ENCODE measurements at regions not wholly inside any gene's neighbourhood (a gene's known extent, or its start where the extent isn't known, plus 50 kb on each side); places are given as distances from the start of the nearest gene placed in this dataset.

- no peak overlapping the region for H3K27ac ChIP-seq
- TF ChIP-seq, protein P1, sequence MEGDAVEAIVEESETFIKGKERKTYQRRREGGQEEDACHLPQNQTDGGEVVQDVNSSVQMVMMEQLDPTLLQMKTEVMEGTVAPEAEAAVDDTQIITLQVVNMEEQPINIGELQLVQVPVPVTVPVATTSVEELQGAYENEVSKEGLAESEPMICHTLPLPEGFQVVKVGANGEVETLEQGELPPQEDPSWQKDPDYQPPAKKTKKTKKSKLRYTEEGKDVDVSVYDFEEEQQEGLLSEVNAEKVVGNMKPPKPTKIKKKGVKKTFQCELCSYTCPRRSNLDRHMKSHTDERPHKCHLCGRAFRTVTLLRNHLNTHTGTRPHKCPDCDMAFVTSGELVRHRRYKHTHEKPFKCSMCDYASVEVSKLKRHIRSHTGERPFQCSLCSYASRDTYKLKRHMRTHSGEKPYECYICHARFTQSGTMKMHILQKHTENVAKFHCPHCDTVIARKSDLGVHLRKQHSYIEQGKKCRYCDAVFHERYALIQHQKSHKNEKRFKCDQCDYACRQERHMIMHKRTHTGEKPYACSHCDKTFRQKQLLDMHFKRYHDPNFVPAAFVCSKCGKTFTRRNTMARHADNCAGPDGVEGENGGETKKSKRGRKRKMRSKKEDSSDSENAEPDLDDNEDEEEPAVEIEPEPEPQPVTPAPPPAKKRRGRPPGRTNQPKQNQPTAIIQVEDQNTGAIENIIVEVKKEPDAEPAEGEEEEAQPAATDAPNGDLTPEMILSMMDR (conservative IDR thresholded peaks at IDR 0.05) = no peak
These were observed 1083.2 kb upstream of the CNTN5 start for GRCh38 chr11:97937501-97937900.

DNA sequence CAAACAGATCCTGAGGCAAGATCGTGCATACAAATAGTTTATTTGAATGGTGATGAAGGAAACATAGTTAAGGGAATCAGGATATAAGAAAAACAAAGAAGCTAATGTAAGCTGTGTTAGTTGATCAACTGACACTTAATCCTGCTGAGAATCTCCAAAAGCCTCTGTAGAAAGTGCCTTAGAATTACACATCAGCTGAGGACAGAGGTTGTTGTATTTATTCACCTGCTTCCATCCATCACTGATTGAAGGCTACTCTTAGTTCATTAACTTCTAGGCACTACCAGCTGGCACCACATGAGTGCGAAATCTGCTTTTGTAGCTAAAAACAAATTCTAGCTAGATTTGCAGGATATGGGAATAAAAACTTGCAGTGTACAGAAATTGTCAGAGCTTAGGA, 1082.0 kb upstream of the CNTN5 start:
- TF ChIP-seq, protein P1 (conservative IDR thresholded peaks at IDR 0.05) = no peak
- no peak overlapping the region for H3K27ac ChIP-seq

DNA sequence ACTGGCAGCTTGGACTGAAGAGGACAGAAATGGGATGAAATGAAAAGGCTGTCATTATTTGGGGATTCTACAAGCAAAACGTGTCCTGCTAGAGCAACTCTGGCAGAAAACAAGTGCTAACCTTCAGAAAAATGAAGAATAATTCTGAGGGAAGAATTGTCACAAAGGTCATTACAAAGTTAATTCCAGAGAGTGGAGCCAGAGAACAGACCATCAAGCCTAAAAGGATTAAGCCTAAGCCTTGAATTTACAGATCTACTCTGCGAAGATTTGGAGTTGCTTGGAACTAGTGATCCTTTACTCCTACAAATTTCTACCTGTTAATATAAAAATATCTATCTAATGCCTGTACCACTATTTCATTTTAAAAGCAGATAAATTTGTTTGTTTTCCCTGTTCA, 1077.3 kb upstream of the CNTN5 start:
- H3K27ac ChIP-seq = no peak overlapping the region
- TF ChIP-seq, protein P1 (conservative IDR thresholded peaks at IDR 0.05) = peak; percentile 53

GRCh38 chr11:97948793-97949192, 1072.0 kb upstream of the CNTN5 start:
- H3K27ac ChIP-seq = no peak overlapping the region
- TF ChIP-seq, protein P1 (conservative IDR thresholded peaks at IDR 0.05) = no peak

DNA sequence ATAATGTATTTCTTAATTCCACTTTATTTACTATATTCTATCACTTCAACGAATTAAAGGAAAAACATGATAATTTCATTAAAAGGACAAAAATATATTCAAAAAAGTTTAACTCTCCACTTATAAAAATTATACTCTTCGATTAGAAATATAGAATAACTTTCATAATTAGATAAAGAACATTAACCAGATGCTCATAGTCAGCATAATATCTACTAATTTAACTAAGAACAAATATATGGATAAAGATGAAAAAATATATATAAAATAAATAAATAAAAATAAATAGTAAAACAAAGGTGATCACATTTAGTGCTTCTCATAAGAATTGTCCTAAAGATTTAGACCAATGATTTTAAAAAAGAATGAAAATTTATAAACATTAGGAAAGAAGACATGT, 1065.2 kb upstream of the CNTN5 start:
- TF ChIP-seq, protein P1 (conservative IDR thresholded peaks at IDR 0.05) = no peak
- H3K27ac ChIP-seq = no peak overlapping the region

DNA sequence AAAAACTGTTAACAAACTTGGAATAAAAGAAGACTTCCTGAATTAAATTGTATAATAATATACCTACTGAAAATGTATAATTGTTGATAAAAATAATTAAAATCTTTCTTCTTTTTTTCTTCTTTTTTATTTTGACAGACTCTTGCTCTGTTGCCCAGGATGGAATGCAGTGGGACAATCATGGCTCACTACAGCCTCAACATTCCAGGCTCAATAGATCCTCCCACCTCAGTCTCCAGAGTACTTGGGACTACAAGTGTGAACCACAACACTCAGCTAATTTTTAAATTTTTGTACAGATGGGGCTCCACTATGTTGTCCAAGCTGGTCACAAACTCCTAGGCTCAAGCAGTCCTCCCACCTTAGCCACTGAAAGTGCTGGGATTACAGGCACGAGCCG, 1063.8 kb upstream of the CNTN5 start:
- H3K27ac ChIP-seq = no peak overlapping the region
- TF ChIP-seq, protein P1 (conservative IDR thresholded peaks at IDR 0.05) = no peak

- no peak overlapping the region for H3K27ac ChIP-seq
- TF ChIP-seq, protein P1 (conservative IDR thresholded peaks at IDR 0.05) = no peak
These were observed 1059.3 kb upstream of the CNTN5 start for GRCh38 chr11:97961431-97961830.

DNA sequence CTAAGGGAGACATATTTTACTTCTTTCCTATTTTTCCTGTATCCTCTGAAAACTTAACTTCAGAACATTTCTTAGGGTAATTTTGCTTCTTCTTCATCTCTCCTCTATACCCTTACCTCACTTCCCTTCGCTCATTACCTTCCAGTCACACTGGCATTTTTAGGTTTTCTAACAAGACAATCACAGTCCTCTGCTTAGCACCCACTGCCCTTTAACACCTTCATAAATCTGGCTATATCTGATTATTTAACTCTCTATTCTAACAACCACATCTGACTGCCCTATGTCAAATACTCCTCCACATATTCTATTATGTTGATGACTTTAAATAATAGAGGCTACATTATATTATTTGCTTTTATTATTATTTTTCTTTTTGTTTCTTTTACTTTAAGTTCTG, 1058.0 kb upstream of the CNTN5 start:
- TF ChIP-seq, protein P1 (conservative IDR thresholded peaks at IDR 0.05) = no peak
- H3K27ac ChIP-seq = no peak overlapping the region
